ENCODE measurements at regions not wholly inside any gene's neighbourhood (a gene's known extent, or its start where the extent isn't known, plus 50 kb on each side); places are given as distances from the start of the nearest gene placed in this dataset.

GRCh38 chr12:126879842-126880241, 1387.1 kb upstream of the TMEM132C start:
- DNase-seq (ENCODE audit: extremely low spot score, unreplicated experiment): no peak

DNA sequence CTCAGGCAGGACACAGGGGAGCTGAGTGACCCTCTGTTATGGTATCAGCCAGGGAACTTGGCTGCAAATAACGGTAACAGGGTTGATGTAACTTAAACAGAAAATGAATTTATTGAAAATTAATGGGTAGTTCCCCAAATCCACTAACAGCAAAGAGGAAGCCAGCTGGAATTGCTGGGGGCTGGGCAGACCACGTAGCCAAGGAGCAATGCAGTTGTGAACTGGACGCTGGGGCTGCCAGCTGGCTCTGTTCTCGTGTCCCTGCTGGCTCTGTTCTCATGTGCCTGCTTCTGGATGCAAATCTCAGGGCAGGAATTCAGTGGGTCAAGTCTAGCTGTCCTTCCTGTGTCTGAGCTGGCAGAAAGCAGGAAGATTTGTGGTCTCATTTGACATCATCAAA, 1383.3 kb upstream of the TMEM132C start:
- Mint-ChIP-seq H3K27ac (ENCODE audit: unreplicated experiment) (no peak overlapping the region), H3K4me1 (ENCODE audit: unreplicated experiment) (no peaks in the 10 kb centered on the region), H3K9me3 (ENCODE audit: unreplicated experiment) (peaks cover 39% of the 10 kb centered on the region), H3K4me3 (ENCODE audit: unreplicated experiment) (no peak overlapping the region), H3K27me3 (ENCODE audit: unreplicated experiment) (no peaks in the 10 kb centered on the region), H3K36me3 (ENCODE audit: unreplicated experiment) (no peaks in the 10 kb centered on the region)
- DNase-seq (ENCODE audit: extremely low spot score, unreplicated experiment): no peak
- TF ChIP-seq CTCF (IDR thresholded peaks at IDR 0.05): no peak

More at GRCh38 chr12:126879842-126880241, 1387.1 kb upstream of the TMEM132C start:
- Mint-ChIP-seq H3K9me3 (ENCODE audit: unreplicated experiment) (peaks cover 36% of the 10 kb centered on the region), H3K27ac (ENCODE audit: unreplicated experiment) (no peak overlapping the region), H3K4me1 (ENCODE audit: unreplicated experiment) (no peaks in the 10 kb centered on the region), H3K36me3 (ENCODE audit: unreplicated experiment) (no peaks in the 10 kb centered on the region), H3K27me3 (ENCODE audit: unreplicated experiment) (no peaks in the 10 kb centered on the region), H3K4me3 (ENCODE audit: unreplicated experiment) (no peak overlapping the region)
- TF ChIP-seq CTCF (IDR thresholded peaks at IDR 0.05): no peak

GRCh38 chr12:126889501-126889900, 1377.5 kb upstream of the TMEM132C start:
- Mint-ChIP-seq H3K27ac (ENCODE audit: unreplicated experiment) (no peak overlapping the region), H3K9me3 (ENCODE audit: unreplicated experiment) (peaks cover 44% of the 10 kb centered on the region), H3K27me3 (ENCODE audit: unreplicated experiment) (no peaks in the 10 kb centered on the region), H3K4me3 (ENCODE audit: unreplicated experiment) (no peak overlapping the region), H3K36me3 (ENCODE audit: unreplicated experiment) (no peaks in the 10 kb centered on the region), H3K4me1 (ENCODE audit: unreplicated experiment) (no peaks in the 10 kb centered on the region)
- TF ChIP-seq CTCF (IDR thresholded peaks at IDR 0.05): no peak
- DNase-seq (ENCODE audit: extremely low spot score, unreplicated experiment): no peak

DNA sequence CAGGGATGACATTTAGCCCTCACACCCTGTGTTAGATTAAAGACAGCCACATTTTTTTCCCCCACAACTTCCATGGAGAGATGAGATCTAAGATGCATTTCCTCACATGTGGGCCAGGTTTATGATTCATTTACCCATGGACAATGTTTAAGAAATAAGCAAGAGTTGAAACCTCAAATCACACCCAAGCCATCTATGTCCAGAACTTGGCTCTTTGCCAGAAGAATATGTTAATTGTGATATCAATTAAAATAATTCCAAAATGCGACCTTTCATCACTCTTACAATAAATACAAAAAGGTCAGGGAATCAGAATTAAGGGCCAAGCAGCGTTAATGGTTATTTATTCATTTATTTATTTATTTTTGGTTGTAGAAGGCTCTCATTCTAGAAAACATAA, 1376.9 kb upstream of the TMEM132C start:
- Mint-ChIP-seq H3K4me3 (ENCODE audit: unreplicated experiment) (no peak overlapping the region), H3K9me3 (ENCODE audit: unreplicated experiment) (peaks cover 41% of the 10 kb centered on the region), H3K36me3 (ENCODE audit: unreplicated experiment) (no peaks in the 10 kb centered on the region), H3K27ac (ENCODE audit: unreplicated experiment) (no peak overlapping the region), H3K27me3 (ENCODE audit: unreplicated experiment) (no peaks in the 10 kb centered on the region), H3K4me1 (ENCODE audit: unreplicated experiment) (no peaks in the 10 kb centered on the region)
- DNase-seq (ENCODE audit: extremely low spot score, unreplicated experiment): no peak
- no peak for TF ChIP-seq CTCF (IDR thresholded peaks at IDR 0.05)

- peaks cover 47% of the 10 kb centered on the region for H3K9me3 Mint-ChIP-seq (ENCODE audit: unreplicated experiment)
- H3K4me1 Mint-ChIP-seq (ENCODE audit: unreplicated experiment): no peaks in the 10 kb centered on the region
- no peaks in the 10 kb centered on the region for H3K36me3 Mint-ChIP-seq (ENCODE audit: unreplicated experiment)
- no peak for DNase-seq (ENCODE audit: extremely low spot score, unreplicated experiment)
- no peak overlapping the region for H3K27ac Mint-ChIP-seq (ENCODE audit: unreplicated experiment)
- no peaks in the 10 kb centered on the region for H3K27me3 Mint-ChIP-seq (ENCODE audit: unreplicated experiment)
- TF ChIP-seq CTCF (IDR thresholded peaks at IDR 0.05): no peak
- H3K4me3 Mint-ChIP-seq (ENCODE audit: unreplicated experiment): no peak overlapping the region
These were observed 1375.2 kb upstream of the TMEM132C start for GRCh38 chr12:126891789-126892188.

Data from osteocyte (in vitro differentiated cells).